ENCODE measurements at regions not wholly inside any gene's neighbourhood (a gene's known extent, or its start where the extent isn't known, plus 50 kb on each side); places are given as distances from the start of the nearest gene placed in this dataset.
"Not testable (repeated sequence)": the region's sequence is repeated elsewhere in the genome, so short reads cannot be mapped to it uniquely, and the experiment has no call there.

- DNase-seq = no peak
These were observed 152.0 kb downstream of the UTRN start for GRCh38 chr6:144437105-144437504.

DNA sequence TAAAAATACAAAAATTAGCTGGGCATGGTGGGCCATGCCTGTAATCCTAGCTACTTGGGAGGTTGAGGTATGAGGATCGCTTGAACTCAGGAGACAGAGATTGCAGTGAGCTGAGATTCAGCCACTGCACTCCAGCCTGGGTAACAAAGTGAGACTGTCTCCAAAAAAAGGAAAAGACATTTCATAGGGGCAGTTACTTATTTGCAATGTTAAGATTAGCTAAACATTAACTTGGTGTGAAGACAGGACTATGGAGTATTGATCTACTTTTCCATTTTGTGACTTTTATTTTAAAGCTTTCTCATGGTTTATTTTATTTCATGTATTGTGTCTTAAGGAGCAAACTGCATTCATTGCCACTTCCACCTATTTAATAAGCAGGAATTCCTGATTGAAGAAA lies 153.0 kb downstream of the UTRN start:
- no peak for DNase-seq

DNA sequence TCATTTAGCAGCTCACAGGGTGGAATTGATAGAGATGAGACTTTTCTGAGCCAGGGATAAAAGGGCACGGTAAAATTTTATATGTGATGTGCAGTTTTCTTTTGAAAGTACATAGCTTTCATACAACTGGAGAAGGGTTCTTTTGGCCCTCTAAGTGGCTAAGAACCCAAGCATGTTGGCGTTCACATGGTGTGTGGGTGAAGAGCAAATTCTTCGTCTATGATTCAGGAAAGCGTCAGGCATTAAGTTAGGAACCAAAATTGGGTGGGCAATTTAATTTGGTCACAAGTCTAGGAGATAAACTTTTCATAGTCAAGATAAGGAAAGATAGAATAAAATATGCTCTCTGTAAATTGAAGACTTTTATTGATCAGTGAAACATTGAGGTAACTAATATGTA lies 153.9 kb downstream of the UTRN start:
- DNase-seq = no peak

GRCh38 chr6:144441801-144442200 lies 156.7 kb downstream of the UTRN start:
- not testable (repeated sequence) for DNase-seq

DNA sequence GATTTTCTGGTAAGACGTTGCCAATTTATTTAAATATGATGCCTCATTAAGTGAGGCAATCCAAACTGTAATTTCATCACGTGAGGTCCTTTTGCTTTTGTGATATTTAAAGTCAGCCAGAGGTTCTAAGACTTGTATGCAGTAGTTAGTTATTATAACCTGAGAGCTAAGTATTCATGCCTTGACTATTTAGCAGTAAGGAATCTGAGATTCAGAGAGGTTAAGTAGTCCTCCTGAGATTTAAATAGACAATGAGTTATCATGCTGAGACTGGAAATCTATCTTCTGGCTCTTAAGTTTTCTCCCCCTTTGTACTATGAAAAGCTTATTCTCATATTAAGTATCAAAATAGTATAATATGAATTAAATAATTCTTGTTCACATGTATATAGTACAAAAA lies 158.0 kb downstream of the UTRN start:
- DNase-seq = no peak

GRCh38 chr6:144447472-144447871 lies 162.3 kb downstream of the UTRN start:
- DNase-seq = peak; percentile 55

GRCh38 chr6:144449218-144449617 lies 164.1 kb downstream of the UTRN start:
- DNase-seq = no peak

DNA sequence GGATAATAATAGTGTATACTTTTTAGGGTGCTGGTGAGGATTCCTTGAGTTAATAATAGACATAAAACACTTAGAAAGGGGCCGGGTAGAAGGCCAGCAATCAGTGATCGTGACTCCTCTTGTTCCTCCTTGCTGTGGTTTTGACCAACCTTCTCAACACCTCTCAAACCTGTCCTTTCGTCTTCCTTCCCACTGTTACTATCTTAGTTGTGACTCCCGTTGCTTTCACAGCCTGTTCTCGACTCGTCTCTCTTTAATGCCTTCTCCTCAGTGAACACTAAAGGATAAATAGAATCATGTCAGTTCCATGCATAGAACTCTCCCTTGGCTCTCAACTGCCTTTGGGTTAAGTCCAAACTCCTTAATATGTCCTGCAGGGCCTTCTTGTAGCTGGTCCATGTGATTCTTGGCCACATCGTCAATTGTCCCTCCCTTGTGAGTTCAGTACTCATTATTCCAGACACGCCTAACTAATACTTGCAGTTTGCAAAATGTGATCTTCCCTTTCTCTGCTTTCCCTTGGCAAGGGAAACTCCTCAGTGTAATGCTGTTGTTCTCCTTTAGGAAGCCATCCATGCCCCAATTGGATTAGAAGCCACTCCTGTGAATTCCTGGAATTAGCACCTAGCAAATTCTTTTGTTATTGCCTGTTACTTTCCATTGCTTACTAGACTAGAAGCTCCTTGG lies 164.9 kb downstream of the UTRN start:
- no peak for DNase-seq

DNA sequence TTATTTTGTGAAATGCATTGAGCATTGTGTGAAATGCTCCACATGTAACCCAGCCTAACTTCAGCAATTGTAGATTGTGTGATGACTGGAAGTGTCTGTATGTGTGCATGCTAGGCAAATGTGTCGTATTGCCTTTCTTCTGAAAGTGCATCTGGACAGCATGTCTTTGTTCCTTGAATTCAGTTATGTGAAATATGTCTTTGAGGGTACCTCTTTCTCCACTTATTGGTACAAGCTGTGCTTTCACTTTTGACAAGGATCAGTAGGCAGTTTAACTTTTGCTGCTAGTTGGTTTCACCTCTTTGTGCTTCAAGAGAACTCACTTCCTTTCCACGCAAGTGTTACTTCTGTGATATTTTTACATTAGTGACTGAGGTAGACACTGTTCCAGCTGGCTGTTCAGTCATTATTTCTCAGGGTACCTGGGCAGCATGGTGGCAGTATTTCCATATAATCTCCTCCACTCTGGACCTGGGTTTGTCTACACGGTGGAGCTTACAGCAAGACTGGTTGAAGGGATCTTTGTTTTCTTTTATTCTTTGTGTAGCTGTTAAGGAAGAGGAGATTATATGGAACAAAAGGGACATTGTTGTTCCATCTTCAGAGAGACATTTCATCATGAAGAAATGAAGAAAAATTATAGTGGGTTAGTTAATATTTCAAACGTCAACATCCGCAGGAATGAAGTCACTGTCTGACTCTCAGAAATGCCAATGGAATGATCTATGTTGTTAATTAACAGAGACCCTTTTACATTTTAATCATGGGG lies 175.4 kb downstream of the UTRN start:
- no peak for DNase-seq

- no peak for DNase-seq
These were observed 176.9 kb downstream of the UTRN start for GRCh38 chr6:144462058-144462457.

DNA sequence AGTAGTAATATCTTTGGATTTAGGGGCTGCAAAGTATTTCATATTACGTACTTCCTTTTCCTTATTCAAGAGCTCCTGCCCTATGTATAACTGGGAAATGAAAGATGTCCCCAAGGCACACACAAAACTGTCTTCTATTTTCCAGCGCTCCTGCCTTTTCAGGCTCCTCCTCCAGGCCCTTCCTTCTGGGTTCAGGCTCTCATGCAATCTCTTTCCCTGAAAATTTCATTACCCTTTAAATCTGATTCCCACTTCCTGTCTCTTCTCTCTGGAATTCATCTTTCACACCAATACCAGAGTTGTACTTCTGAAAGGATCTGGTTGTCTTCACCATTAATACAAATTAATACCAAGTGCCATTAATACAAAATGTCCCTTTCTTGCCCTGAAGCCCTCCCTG lies 181.6 kb downstream of the UTRN start:
- DNase-seq = no peak

GRCh38 chr6:144467172-144467762 lies 182.1 kb downstream of the UTRN start:
- DNase-seq = peak; percentile 11

DNA sequence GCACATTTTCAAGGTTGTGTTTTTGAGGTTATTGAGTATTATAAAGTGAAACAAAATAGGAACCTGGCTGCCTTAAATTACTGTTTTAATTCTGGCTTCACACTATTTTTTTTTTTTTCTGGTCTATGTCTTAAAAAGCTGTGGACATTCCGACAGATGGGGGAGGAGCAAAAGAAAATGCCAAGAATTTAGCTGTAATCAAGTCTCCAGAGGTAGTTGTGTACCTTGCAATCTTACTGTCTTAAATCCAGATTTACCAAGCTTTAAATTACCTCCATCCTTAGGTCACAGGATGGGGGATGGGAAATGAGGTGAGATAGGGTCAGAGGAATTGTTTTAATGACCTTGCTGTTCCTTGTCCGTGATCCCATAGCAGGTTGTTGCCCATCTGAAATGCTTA lies 182.8 kb downstream of the UTRN start:
- no peak for DNase-seq

GRCh38 chr6:144468709-144469108 lies 183.6 kb downstream of the UTRN start:
- no peak for DNase-seq

GRCh38 chr6:144469144-144469575 lies 184.0 kb downstream of the UTRN start:
- DNase-seq = peak; percentile 20

DNA sequence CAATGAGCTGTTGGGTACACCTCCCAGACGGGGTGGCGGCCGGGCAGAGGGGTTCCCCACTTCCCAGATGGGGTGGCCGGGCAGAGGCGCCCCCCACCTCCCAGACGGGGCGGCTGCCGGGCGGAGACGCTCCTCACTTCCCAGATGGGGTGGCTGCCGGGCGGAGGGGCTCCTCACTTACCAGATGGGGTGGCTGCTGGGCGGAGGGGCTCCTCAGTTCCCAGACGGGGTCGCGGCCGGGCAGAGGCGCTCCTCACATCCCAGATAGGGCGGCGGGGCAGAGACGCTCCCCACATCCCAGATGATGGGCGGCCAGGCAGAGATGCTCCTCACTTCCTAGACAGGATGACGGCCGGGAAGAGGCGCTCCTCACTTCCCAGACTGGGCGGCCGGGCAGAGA lies 185.1 kb downstream of the UTRN start:
- not testable (repeated sequence) for DNase-seq

DNA sequence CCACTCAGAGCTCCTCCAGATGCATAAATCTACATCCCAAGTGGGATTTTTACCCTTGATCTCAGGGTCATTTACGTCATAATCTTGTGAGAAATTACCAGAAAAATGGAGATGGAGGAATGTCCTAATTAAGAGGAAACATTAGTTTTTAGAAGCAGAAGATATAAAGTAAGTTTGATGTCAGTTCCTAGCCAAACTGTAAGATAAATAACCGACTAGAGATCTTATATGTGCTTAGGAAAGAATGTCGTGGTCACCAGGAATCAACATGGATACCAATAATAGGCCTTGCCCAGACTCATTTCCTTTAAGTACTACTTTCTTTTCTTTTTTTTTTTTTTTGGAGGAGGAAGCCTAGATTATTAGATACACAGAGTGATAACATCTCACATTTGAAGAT lies 186.9 kb downstream of the UTRN start:
- DNase-seq = peak; percentile 77

DNA sequence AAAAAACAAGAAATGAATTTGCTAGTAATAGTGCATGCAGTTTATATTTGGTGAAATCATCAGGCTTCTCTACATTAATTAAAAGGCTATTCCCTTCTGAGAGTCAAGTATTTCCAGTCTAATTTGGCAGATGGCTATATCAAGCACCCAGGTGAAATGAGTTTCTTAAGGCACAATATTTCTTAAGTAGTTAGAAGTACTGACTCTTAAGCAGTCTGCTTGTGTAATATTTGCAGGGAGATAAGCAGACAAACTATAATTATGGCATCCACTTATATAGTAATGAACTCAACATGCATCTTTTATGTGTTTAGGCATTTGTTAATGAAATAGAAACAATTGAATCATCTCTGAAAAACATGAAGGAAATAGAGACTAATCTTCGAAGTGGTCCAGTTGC lies 189.2 kb downstream of the UTRN start:
- DNase-seq = no peak

DNA sequence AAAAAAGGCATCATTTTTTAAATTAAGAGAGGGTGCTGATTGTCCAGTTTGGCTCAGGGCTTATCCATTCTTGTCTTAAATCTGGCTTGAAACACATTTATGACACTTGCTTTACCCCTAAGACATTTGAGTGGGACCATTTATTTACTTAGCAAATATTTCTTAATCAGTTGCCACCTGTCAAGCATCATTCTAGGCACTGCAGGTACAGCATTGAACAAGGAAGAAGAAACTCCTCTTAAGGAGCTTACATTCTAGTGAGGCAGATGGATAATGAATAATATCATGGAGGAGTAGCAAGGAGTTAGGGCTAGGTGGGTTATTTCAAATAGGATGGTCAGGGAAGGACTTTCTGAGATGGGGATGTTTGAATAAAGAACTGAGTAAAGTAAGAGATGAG lies 189.8 kb downstream of the UTRN start:
- DNase-seq = no peak

DNA sequence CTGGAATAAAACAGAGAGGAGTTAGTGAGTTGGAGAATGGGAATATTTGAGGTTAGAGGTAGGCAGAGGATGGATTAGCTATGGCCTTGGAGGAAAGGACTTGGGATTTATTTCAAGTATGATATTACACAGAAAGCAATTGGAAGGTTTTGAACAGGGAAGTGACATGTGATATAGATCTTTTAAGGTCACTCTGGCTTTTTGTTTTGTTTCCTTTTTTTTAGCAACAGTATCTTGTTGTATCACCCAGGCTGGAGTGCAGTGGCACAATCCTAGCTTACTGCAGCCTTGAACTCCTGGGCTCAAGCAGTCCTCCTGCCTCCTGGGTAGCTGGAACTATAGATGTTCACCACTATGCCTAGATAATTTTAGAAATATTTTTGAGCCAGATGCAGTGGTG lies 190.3 kb downstream of the UTRN start:
- DNase-seq = no peak

DNA sequence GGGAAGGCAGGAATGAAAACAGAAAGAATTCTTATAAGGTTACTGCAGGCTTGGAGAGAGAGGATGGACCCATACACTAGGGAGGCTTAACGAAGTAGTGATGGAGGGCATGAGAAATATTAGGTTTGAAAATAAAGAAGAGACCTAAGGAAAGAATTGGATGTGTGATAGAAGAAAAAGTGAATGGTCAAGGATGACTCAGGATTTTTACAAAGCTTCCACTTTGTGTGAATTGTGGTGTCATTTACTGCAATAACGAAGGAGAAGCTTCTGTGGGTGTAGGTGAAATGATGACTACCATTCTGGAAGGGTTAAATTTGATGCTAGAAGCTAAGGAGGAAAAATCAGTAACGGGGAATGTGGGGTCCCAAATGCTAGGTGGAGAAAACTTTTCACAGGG lies 191.2 kb downstream of the UTRN start:
- DNase-seq = no peak

- DNase-seq = peak; percentile 51
These were observed 192.3 kb downstream of the UTRN start for GRCh38 chr6:144477396-144477795.

DNA sequence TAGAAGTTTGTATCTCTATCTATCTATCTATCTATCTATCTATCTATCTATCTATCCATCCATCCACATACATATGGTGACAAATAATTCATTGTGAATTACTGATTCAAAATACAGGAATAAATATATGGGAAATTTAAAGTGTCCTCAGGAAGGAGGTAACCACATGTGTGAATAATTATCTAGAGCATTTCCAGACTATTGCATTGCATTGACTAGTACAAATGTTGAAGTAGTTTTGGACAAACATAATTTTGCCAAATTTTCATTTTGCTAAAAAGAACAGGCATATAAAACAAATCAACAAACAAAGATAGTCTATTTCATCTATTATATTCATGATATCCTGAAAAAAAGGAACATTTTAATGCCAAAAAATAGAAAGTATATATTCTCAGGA lies 192.7 kb downstream of the UTRN start:
- DNase-seq = no peak

GRCh38 chr6:144478483-144478882 lies 193.3 kb downstream of the UTRN start:
- no peak for DNase-seq
